ENCODE measurements at regions not wholly inside any gene's neighbourhood (a gene's known extent, or its start where the extent isn't known, plus 50 kb on each side); places are given as distances from the start of the nearest gene placed in this dataset.

DNA sequence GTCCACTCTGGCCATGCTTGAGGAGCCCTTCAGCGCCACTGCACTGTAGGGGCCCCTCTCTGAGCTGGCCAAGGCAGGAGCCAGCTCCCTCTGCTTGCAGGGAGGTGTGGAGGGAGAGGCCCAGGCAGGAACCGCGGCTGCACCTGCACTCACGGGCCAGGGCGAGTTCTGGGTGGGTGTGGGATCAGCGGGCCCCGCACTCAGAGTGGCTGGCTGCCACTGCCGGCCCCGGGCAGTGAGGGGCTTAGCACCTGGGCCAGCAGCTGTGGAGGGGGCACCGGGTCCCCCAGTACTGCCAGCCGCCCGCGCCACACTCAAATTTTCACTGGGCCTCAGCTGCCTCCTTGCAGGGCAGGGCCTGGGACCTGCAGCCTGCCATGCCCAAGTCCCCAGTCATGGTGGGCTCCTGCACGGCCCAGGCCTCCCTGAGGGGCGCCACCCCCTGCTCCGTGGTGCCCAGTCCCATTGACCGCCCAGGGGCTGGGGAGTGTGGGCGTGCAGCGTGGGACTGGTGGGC, 347.2 kb upstream of the SPOCK3 start:
- TF ChIP-seq, protein P1, sequence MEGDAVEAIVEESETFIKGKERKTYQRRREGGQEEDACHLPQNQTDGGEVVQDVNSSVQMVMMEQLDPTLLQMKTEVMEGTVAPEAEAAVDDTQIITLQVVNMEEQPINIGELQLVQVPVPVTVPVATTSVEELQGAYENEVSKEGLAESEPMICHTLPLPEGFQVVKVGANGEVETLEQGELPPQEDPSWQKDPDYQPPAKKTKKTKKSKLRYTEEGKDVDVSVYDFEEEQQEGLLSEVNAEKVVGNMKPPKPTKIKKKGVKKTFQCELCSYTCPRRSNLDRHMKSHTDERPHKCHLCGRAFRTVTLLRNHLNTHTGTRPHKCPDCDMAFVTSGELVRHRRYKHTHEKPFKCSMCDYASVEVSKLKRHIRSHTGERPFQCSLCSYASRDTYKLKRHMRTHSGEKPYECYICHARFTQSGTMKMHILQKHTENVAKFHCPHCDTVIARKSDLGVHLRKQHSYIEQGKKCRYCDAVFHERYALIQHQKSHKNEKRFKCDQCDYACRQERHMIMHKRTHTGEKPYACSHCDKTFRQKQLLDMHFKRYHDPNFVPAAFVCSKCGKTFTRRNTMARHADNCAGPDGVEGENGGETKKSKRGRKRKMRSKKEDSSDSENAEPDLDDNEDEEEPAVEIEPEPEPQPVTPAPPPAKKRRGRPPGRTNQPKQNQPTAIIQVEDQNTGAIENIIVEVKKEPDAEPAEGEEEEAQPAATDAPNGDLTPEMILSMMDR (IDR thresholded peaks at IDR 0.05; ENCODE audit: poor library complexity, severe bottlenecking), result no peak
- TF ChIP-seq EP300 (conservative IDR thresholded peaks at IDR 0.05; ENCODE audit: poor library complexity, severe bottlenecking), result no peak
- no peak for TF ChIP-seq POLR2AphosphoS5 (IDR thresholded peaks at IDR 0.05)
- no peak for TF ChIP-seq EZH2 (IDR thresholded peaks at IDR 0.05; ENCODE audit: borderline replicate concordance, insufficient read depth, low read length, poor library complexity, severe bottlenecking)
- TF ChIP-seq TAF1 (IDR thresholded peaks at IDR 0.05; ENCODE audit: low read depth), result no peak
- no peak for TF ChIP-seq RAD21 (conservative IDR thresholded peaks at IDR 0.05)
- no peak for TF ChIP-seq MXI1 (conservative IDR thresholded peaks at IDR 0.05; ENCODE audit: poor library complexity, severe bottlenecking)
- TF ChIP-seq SMC3 (conservative IDR thresholded peaks at IDR 0.05; ENCODE audit: poor library complexity), result no peak
- TF ChIP-seq, protein P2, sequence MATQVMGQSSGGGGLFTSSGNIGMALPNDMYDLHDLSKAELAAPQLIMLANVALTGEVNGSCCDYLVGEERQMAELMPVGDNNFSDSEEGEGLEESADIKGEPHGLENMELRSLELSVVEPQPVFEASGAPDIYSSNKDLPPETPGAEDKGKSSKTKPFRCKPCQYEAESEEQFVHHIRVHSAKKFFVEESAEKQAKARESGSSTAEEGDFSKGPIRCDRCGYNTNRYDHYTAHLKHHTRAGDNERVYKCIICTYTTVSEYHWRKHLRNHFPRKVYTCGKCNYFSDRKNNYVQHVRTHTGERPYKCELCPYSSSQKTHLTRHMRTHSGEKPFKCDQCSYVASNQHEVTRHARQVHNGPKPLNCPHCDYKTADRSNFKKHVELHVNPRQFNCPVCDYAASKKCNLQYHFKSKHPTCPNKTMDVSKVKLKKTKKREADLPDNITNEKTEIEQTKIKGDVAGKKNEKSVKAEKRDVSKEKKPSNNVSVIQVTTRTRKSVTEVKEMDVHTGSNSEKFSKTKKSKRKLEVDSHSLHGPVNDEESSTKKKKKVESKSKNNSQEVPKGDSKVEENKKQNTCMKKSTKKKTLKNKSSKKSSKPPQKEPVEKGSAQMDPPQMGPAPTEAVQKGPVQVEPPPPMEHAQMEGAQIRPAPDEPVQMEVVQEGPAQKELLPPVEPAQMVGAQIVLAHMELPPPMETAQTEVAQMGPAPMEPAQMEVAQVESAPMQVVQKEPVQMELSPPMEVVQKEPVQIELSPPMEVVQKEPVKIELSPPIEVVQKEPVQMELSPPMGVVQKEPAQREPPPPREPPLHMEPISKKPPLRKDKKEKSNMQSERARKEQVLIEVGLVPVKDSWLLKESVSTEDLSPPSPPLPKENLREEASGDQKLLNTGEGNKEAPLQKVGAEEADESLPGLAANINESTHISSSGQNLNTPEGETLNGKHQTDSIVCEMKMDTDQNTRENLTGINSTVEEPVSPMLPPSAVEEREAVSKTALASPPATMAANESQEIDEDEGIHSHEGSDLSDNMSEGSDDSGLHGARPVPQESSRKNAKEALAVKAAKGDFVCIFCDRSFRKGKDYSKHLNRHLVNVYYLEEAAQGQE (IDR thresholded peaks at IDR 0.05; ENCODE audit: borderline replicate concordance), result no peak

Measured in neural cell (in vitro differentiated cells).